H1 (cell line): ENCODE measurements at regions not wholly inside any gene's neighbourhood (a gene's known extent, or its start where the extent isn't known, plus 50 kb on each side); places are given as distances from the start of the nearest gene placed in this dataset.

Source experiments
- CTCF ChIA-PET: fragments of 300-600 bp; sonication (Branson Sonifier 250); formaldehyde crosslinking; loops from one replicate; lab custom pipeline; 2021; ENCODE audit not compliant: partially characterized antibody; lab: Charles Lee
- POLR2A ChIA-PET: fragments of 300-600 bp; sonication (Branson Sonifier 250); formaldehyde crosslinking; loops from one replicate; lab custom pipeline; 2021; ENCODE audit warnings: inconsistent platforms; ENCODE audit not compliant: partially characterized antibody; lab: Charles Lee
- DNase-seq, 2 experiments: peaks; one replicate each; pipeline versions ENCODE4 v3.0.0 to v3.0.0-alpha.2; 2010 to 2022; ENCODE audit warnings: low spot score in 2 of 2, low read depth in 1 of 2, mixed read lengths in 1 of 2
- FAIRE-seq: peaks from 2 replicates; lab custom pipeline; 2011; peaks lifted over from hg19 to GRCh38; lab: Jason Lieb, UNC
- H2AFZ ChIP-seq: 2 replicates; pipeline ENCODE4 v1.8.1; 2012; ENCODE audit warnings: low read length, inconsistent platforms
- H2AK5ac ChIP-seq: 2 replicates; pipeline ENCODE4 v1.6.1; 2013; ENCODE audit warnings: low read depth, low read length
- H2BK120ac ChIP-seq: replicated peaks from 2 replicates; pipeline ENCODE3; 2013; ENCODE audit warnings: low read depth, low read length, inconsistent platforms
- H2BK12ac ChIP-seq: 2 replicates; pipeline ENCODE4 v1.6.1; 2013; ENCODE audit warnings: low read depth, low read length
- H2BK15ac ChIP-seq: 2 replicates; pipeline ENCODE4 v1.6.1; 2013; ENCODE audit warnings: low read length
- H2BK20ac ChIP-seq: 2 replicates; pipeline ENCODE4 v1.6.1; 2013; ENCODE audit warnings: low read length
- H2BK5ac ChIP-seq: 2 replicates; pipeline ENCODE4 v1.6.1; 2013; ENCODE audit warnings: low read depth, low read length
- H3K14ac ChIP-seq: 2 replicates; pipeline ENCODE4 v1.6.1; 2013; ENCODE audit warnings: inconsistent platforms; ENCODE audit not compliant: insufficient read length
- H3K18ac ChIP-seq: 2 replicates; pipeline ENCODE4 v1.6.1; 2013; ENCODE audit warnings: low read length; ENCODE audit errors: extremely low read depth
- H3K23ac ChIP-seq: 2 replicates; pipeline ENCODE4 v1.6.1; 2013; ENCODE audit warnings: inconsistent platforms; ENCODE audit not compliant: insufficient read length
- H3K23me2 ChIP-seq: 2 replicates; pipeline ENCODE4 v1.6.1; 2013; ENCODE audit warnings: low read depth, low read length
- H3K27ac ChIP-seq: 2 replicates; pipeline ENCODE4 v1.6.1; 2011; ENCODE audit warnings: low read depth, low read length, inconsistent platforms
- H3K27me3 ChIP-seq, 4 experiments: replicated peaks in 1 of 4; 1 replicate in 1 of 4; 2 replicates in 3 of 4; pipeline versions ENCODE4 v1.6.1 to v1.8.1; 2011 to 2013; ENCODE audit warnings: low read length in 3 of 4, mild to moderate bottlenecking in 3 of 4, inconsistent platforms in 2 of 4, mixed read lengths in 2 of 4, moderate library complexity in 1 of 4; ENCODE audit not compliant: control insufficient read depth in 3 of 4, insufficient read depth in 3 of 4; ENCODE audit errors: extremely low read depth in 1 of 4
- H3K36me3 ChIP-seq, 4 experiments: 2 replicates each; pipeline versions ENCODE4 v1.6.1 to v1.8.1; 2011 to 2013; ENCODE audit warnings: mild to moderate bottlenecking in 4 of 4, low read length in 3 of 4, moderate library complexity in 2 of 4, control low read depth in 1 of 4, inconsistent platforms in 1 of 4; ENCODE audit not compliant: insufficient read depth in 4 of 4, control insufficient read depth in 2 of 4
- H3K4ac ChIP-seq: replicated peaks from 2 replicates; pipeline ENCODE3; 2013; ENCODE audit warnings: low read length, low read depth, mixed read lengths, inconsistent platforms; ENCODE audit not compliant: insufficient read length
- H3K4me1 ChIP-seq, 4 experiments: replicated peaks in 1 of 4; 1 replicate in 1 of 4; 2 replicates in 3 of 4; pipeline versions ENCODE4 v1.6.1 to v1.8.1; 2011 to 2013; ENCODE audit warnings: low read length in 3 of 4, inconsistent platforms in 2 of 4, mixed read lengths in 1 of 4; ENCODE audit not compliant: insufficient read depth in 4 of 4, control insufficient read depth in 3 of 4
- H3K4me2 ChIP-seq, 2 experiments: 2 replicates each; pipeline versions ENCODE4 v1.6.1 to v1.8.1; 2011 to 2013; ENCODE audit warnings: low read depth in 2 of 2, low read length in 2 of 2, control low read depth in 1 of 2, inconsistent platforms in 1 of 2, mild to moderate bottlenecking in 1 of 2; ENCODE audit not compliant: insufficient read depth in 1 of 2
- H3K4me3 ChIP-seq, 4 experiments: fragments of 200-600, 300-600 bp in 1 of 4; sonication (generic), shearing (Covaris generic), sonication (Bioruptor Twin) in 1 of 4; 2 replicates each; pipeline versions ENCODE4 v1.5.1 to v1.8.1; 2011 to 2016; ENCODE audit warnings: low read length in 4 of 4, low read depth in 3 of 4, control low read depth in 2 of 4, inconsistent platforms in 2 of 4, mild to moderate bottlenecking in 2 of 4, mixed read lengths in 1 of 4, moderate library complexity in 1 of 4; ENCODE audit not compliant: insufficient read depth in 2 of 4; ENCODE audit errors: extremely low read depth in 1 of 4
- H3K56ac ChIP-seq: replicated peaks from 2 replicates; pipeline ENCODE3; 2013; ENCODE audit warnings: low read depth, mild to moderate bottlenecking, mixed read lengths, low read length, inconsistent platforms; ENCODE audit not compliant: insufficient read length
- H3K79me1 ChIP-seq: 2 replicates; pipeline ENCODE4 v1.6.1; 2013; ENCODE audit warnings: low read depth, low read length, control low read depth
- H3K79me2 ChIP-seq, 2 experiments: 2 replicates each; pipeline versions ENCODE4 v1.6.1 to v1.8.1; 2012 to 2013; ENCODE audit warnings: low read length in 2 of 2, mild to moderate bottlenecking in 2 of 2, inconsistent platforms in 1 of 2; ENCODE audit not compliant: insufficient read depth in 2 of 2, control insufficient read depth in 1 of 2
- H3K9ac ChIP-seq, 4 experiments: replicated peaks in 1 of 4; 1 replicate in 1 of 4; 2 replicates in 3 of 4; pipeline versions ENCODE4 v1.6.1 to v1.8.1; 2011 to 2013; ENCODE audit warnings: low read depth in 3 of 4, low read length in 3 of 4, control low read depth in 2 of 4, mild to moderate bottlenecking in 2 of 4, moderate library complexity in 2 of 4, inconsistent platforms in 1 of 4; ENCODE audit errors: extremely low read depth in 1 of 4
- H3K9me3 ChIP-seq, 2 experiments: 2 replicates each; pipeline versions ENCODE4 v1.6.1 to v1.8.1; 2012 to 2013; ENCODE audit warnings: mild to moderate bottlenecking in 2 of 2, moderate library complexity in 2 of 2, control low read depth in 1 of 2, inconsistent platforms in 1 of 2, low read depth in 1 of 2, low read length in 1 of 2, mixed read lengths in 1 of 2; ENCODE audit not compliant: insufficient read depth in 2 of 2
- H4K20me1 ChIP-seq, 2 experiments: replicated peaks in 1 of 2; 2 replicates each; pipeline versions ENCODE3 to v1.8.1; 2011 to 2013; ENCODE audit warnings: inconsistent platforms in 2 of 2, low read length in 2 of 2, mild to moderate bottlenecking in 1 of 2; ENCODE audit not compliant: insufficient read depth in 2 of 2, control insufficient read depth in 1 of 2
- H4K5ac ChIP-seq: 2 replicates; pipeline ENCODE4 v1.6.1; 2013; ENCODE audit warnings: low read length, low read depth, mixed read lengths, inconsistent platforms; ENCODE audit not compliant: insufficient read length
- H4K8ac ChIP-seq: 2 replicates; pipeline ENCODE4 v1.8.0; 2013; ENCODE audit warnings: mild to moderate bottlenecking, moderate library complexity, low read length, inconsistent platforms; ENCODE audit not compliant: insufficient read depth; ENCODE audit errors: extremely low read depth
- H4K91ac ChIP-seq: replicated peaks from 2 replicates; pipeline ENCODE3; 2013; ENCODE audit warnings: low read length, mixed read lengths, inconsistent platforms; ENCODE audit not compliant: insufficient read length
- CTBP2 ChIP-seq: IDR thresholded peaks from 2 replicates; pipeline ENCODE4 v1.7.0; 2011; ENCODE audit warnings: borderline replicate concordance, mild to moderate bottlenecking, moderate library complexity, mixed read lengths, low read length; ENCODE audit not compliant: insufficient read depth, insufficient read length
- HDAC6 ChIP-seq: IDR thresholded peaks from one replicate; pipeline ENCODE4 v1.7.1; 2012; ENCODE audit warnings: low read depth, mild to moderate bottlenecking, inconsistent platforms, low read length, moderate library complexity
- SIRT6 ChIP-seq: IDR thresholded peaks from one replicate; pipeline ENCODE4 v1.7.1; 2012; ENCODE audit warnings: low read length, inconsistent platforms
- SIX5 ChIP-seq: IDR thresholded peaks from 2 replicates; pipeline ENCODE4 v1.6.1; 2011; ENCODE audit warnings: mild to moderate bottlenecking, low read depth, low read length
- TCF12 ChIP-seq: IDR thresholded peaks from 2 replicates; pipeline ENCODE4 v1.6.1; 2011; ENCODE audit warnings: low read depth, mild to moderate bottlenecking, low read length
- YY1 ChIP-seq: IDR thresholded peaks from 2 replicates; pipeline ENCODE4 v1.6.1; 2011; ENCODE audit warnings: low read depth, mild to moderate bottlenecking, low read length
- WGBS, 2 experiments: shearing (Covaris generic) in 1 of 2; methylation state at CpG; one replicate each; pipeline versions ENCODE4 v1.1.6 to v1.1.7; 2013 to 2015; ENCODE audit warnings: low lambda C conversion rate in 2 of 2, mixed read lengths in 2 of 2, inconsistent platforms in 1 of 2, low coverage in 1 of 2, missing lambda C conversion rate in 1 of 2; ENCODE audit not compliant: insufficient replicate concordance in 2 of 2, insufficient coverage in 1 of 2, insufficient read length in 1 of 2; ENCODE audit errors: extremely low coverage in 1 of 2, missing lambda C conversion rate in 1 of 2; 5-methylcytosine and 5-hydroxymethylcytosine counted together
- TF ChIP-seq, protein P1 (sequence below): IDR thresholded peaks from 2 replicates; pipeline ENCODE4 v1.6.1; 2012; ENCODE audit warnings: low read length, inconsistent platforms

DNA sequence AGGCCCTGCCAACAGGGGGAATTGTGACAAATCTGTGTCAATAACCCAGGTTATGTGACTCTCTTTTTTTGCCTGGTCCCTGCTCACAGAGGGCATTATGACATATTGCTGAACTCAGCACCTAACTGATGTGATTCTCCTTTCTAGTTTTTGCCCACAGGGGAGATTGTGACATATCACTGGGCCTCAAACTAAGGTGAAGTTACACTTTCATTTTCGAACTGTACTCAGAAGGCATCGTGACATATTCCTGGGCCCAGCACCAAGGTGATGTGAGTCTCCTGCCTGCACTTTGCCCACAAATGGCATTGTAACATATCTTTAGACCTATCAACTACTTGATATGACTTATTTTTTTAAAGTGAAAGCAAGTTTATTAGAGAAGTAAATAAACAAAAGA, 83.0 kb downstream of the ZNF728 start:
- FAIRE-seq: no peak
- no peak overlapping the region for H3K4me3 ChIP-seq
- H3K79me1 ChIP-seq: no peaks in the 10 kb centered on the region
- H3K79me2 ChIP-seq: no peaks in the 10 kb centered on the region
- no peak overlapping the region for H2AFZ ChIP-seq
- POLR2A ChIA-PET: no interaction called here
- no peaks in the 10 kb centered on the region for H3K27me3 ChIP-seq
- H3K23ac ChIP-seq: no peak overlapping the region
- no peak overlapping the region for H4K5ac ChIP-seq
- peaks cover 0 to under 1% (median 0%) of the 10 kb centered on the region in 4 experiments; a peak in 1 of 8 replicates for H3K36me3 ChIP-seq
- no peak overlapping the region for H2BK5ac ChIP-seq
- no peak overlapping the region for H4K8ac ChIP-seq
- DNase-seq: no peak
- H4K20me1 ChIP-seq: no peaks in the 10 kb centered on the region
- H2AK5ac ChIP-seq: no peak overlapping the region
- H3K14ac ChIP-seq: no peak overlapping the region
- H3K4ac ChIP-seq: no peak overlapping the region
- H2BK12ac ChIP-seq: no peak overlapping the region
- H3K9ac ChIP-seq: no peak overlapping the region
- H3K23me2 ChIP-seq: no peaks in the 10 kb centered on the region
- WGBS, 2 experiments: 72% methylated on average over 2 of the region's 2 CpGs; no CpG with 5 or more reads in 1 of the 2 experiments
- CTCF ChIA-PET: no interaction called here
- TF ChIP-seq SIX5 (no peak), HDAC6 (no peak), YY1 (no peak), SIRT6 (no peak), CTBP2 (no peak), TCF12 (no peak)
- TF ChIP-seq, protein P1, sequence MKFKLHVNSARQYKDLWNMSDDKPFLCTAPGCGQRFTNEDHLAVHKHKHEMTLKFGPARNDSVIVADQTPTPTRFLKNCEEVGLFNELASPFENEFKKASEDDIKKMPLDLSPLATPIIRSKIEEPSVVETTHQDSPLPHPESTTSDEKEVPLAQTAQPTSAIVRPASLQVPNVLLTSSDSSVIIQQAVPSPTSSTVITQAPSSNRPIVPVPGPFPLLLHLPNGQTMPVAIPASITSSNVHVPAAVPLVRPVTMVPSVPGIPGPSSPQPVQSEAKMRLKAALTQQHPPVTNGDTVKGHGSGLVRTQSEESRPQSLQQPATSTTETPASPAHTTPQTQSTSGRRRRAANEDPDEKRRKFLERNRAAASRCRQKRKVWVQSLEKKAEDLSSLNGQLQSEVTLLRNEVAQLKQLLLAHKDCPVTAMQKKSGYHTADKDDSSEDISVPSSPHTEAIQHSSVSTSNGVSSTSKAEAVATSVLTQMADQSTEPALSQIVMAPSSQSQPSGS: no peak
- TF ChIP-seq, all 59 proteins: peak for 0
- no peak overlapping the region for H3K18ac ChIP-seq
- no peak overlapping the region for H4K91ac ChIP-seq
- no peak overlapping the region for H3K56ac ChIP-seq
- H2BK20ac ChIP-seq: no peak overlapping the region
- H3K4me1 ChIP-seq: no peaks in the 10 kb centered on the region
- H2BK15ac ChIP-seq: no peak overlapping the region
- no peak overlapping the region for H3K27ac ChIP-seq
- peaks cover 65 to 68% of the 10 kb centered on the region in 2 experiments for H3K9me3 ChIP-seq
- H3K4me2 ChIP-seq: no peak overlapping the region
- H2BK120ac ChIP-seq: no peak overlapping the region
